ENCODE measurements at regions not wholly inside any gene's neighbourhood (a gene's known extent, or its start where the extent isn't known, plus 50 kb on each side); places are given as distances from the start of the nearest gene placed in this dataset.

- TF ChIP-seq USF2 (IDR thresholded peaks at IDR 0.05) = no peak
- no peak for TF ChIP-seq CTCF (IDR thresholded peaks at IDR 0.05)
- no peak for TF ChIP-seq PBX3 (IDR thresholded peaks at IDR 0.05)
- TF ChIP-seq ZNF302 (CRISPR knock-in tag; IDR thresholded peaks at IDR 0.05) = no peak
- no peak for TF ChIP-seq RFX5 (IDR thresholded peaks at IDR 0.05)
- no peak for TF ChIP-seq CEBPB (IDR thresholded peaks at IDR 0.05)
- TF ChIP-seq MYC (IDR thresholded peaks at IDR 0.05; ENCODE audit: borderline replicate concordance, low read length) = no peak
- no peak for TF ChIP-seq POLR2A (IDR thresholded peaks at IDR 0.05; ENCODE audit: low read length)
- TF ChIP-seq EP300 (IDR thresholded peaks at IDR 0.05) = no peak
- no peak for TF ChIP-seq REST (IDR thresholded peaks at IDR 0.05)
Observed at GRCh38 chr3:31002730-31003129, 108.3 kb upstream of the GADL1 start.

Measured in A549 (cell line).